GM21423 (cell line): ENCODE measurements at regions not wholly inside any gene's neighbourhood (a gene's known extent, or its start where the extent isn't known, plus 50 kb on each side); places are given as distances from the start of the nearest gene placed in this dataset.
"Not testable (repeated sequence)": the region's sequence is repeated elsewhere in the genome, so short reads cannot be mapped to it uniquely, and the experiment has no call there.

Experiments used
- ATAC-seq: cut with Tn5 transposase; IDR thresholded peaks from one replicate; pipeline ENCODE4 v1.9.1; 2021; ENCODE audit warnings: mild to moderate bottlenecking, moderate library complexity; ENCODE audit not compliant: unreplicated experiment

GRCh38 chr5:40165789-40166728 is 513.7 kb upstream of the PTGER4 start:
- ATAC-seq, result no peak

- no peak for ATAC-seq
These were observed 514.5 kb upstream of the PTGER4 start for GRCh38 chr5:40165106-40165788.

- ATAC-seq, result no peak
These were observed 519.3 kb upstream of the PTGER4 start for GRCh38 chr5:40160435-40160834.

- ATAC-seq, result no peak
These were observed 525.5 kb upstream of the PTGER4 start for GRCh38 chr5:40154194-40154593.

- ATAC-seq, result no peak
These were observed 528.8 kb upstream of the PTGER4 start for GRCh38 chr5:40150896-40151295.

- no peak for ATAC-seq
These were observed 537.8 kb upstream of the PTGER4 start for GRCh38 chr5:40141896-40142295.

GRCh38 chr5:40141418-40141817 is 538.3 kb upstream of the PTGER4 start:
- no peak for ATAC-seq

GRCh38 chr5:40137223-40137622 is 542.5 kb upstream of the PTGER4 start:
- no peak for ATAC-seq

GRCh38 chr5:40134883-40135520 is 544.7 kb upstream of the PTGER4 start:
- ATAC-seq, result no peak

- ATAC-seq, result no peak
These were observed 555.3 kb upstream of the PTGER4 start for GRCh38 chr5:40124367-40124766.

GRCh38 chr5:40121236-40121635 is 558.5 kb upstream of the PTGER4 start:
- ATAC-seq, result no peak

GRCh38 chr5:40112875-40113274 is 566.8 kb upstream of the PTGER4 start:
- no peak for ATAC-seq

GRCh38 chr5:40111036-40111435 is 568.7 kb upstream of the PTGER4 start:
- ATAC-seq, result not testable (repeated sequence)

- ATAC-seq, result not testable (repeated sequence)
These were observed 570.8 kb upstream of the PTGER4 start for GRCh38 chr5:40108764-40109390.

- ATAC-seq, result not testable (repeated sequence)
These were observed 571.9 kb upstream of the PTGER4 start for GRCh38 chr5:40107786-40108185.

GRCh38 chr5:40106847-40107246 is 572.9 kb upstream of the PTGER4 start:
- ATAC-seq, result no peak

GRCh38 chr5:40098313-40098712 is 581.4 kb upstream of the PTGER4 start:
- ATAC-seq, result no peak

- no peak for ATAC-seq
These were observed 586.2 kb upstream of the PTGER4 start for GRCh38 chr5:40093550-40093949.

GRCh38 chr5:40089269-40089668 is 590.4 kb upstream of the PTGER4 start:
- no peak for ATAC-seq

GRCh38 chr5:40084614-40085013 is 595.1 kb upstream of the PTGER4 start:
- ATAC-seq, result no peak

- no peak for ATAC-seq
These were observed 597.4 kb upstream of the PTGER4 start for GRCh38 chr5:40082313-40082712.
